IMR-90 (cell line): ENCODE measurements at regions not wholly inside any gene's neighbourhood (a gene's known extent, or its start where the extent isn't known, plus 50 kb on each side); places are given as distances from the start of the nearest gene placed in this dataset.
A peak's percentile ranks its signal among the peaks of the same experiment; 100 is the strongest.
"Not testable (repeated sequence)": the region's sequence is repeated elsewhere in the genome, so short reads cannot be mapped to it uniquely, and the experiment has no call there.

Experiments
- ATAC-seq: fragments of 200-7000 bp; cut with Tn5 transposase; 2 replicates; pipeline ENCODE4 v1.9.1; 2020; ENCODE audit warnings: low read depth, mild to moderate bottlenecking, moderate library complexity
- BruUV-seq: library from RNA; stranded (reverse); fragments of 400-500 nt; replicated peaks from 2 replicates; lab custom pipeline; 2021; lab: Mats Ljungman, UMichigan
- CTCF ChIA-PET: fragments of 300-600 bp; formaldehyde crosslinking; extraction: SDS; loops from one replicate; lab custom pipeline; 2021; ENCODE audit warnings: antibody characterized with exemption; lab: Yijun Ruan, JAX
- POLR2A ChIA-PET: fragments of 300-600 bp; sonication (Branson Sonifier 250); formaldehyde crosslinking; loops from one replicate; lab custom pipeline; 2022; ENCODE audit warnings: antibody characterized with exemption; ENCODE audit not compliant: unreplicated experiment; lab: Charles Lee
- DNase-seq: peaks from one replicate; pipeline ENCODE4 v3.0.0; 2013
- H2AFZ ChIP-seq: replicated peaks from 2 replicates; pipeline ENCODE3; 2013; ENCODE audit warnings: low read length, mild to moderate bottlenecking; ENCODE audit not compliant: poor library complexity
- H2AK5ac ChIP-seq: 2 replicates; pipeline ENCODE4 v1.6.1; 2013; ENCODE audit warnings: low read depth, low read length, inconsistent platforms
- H2AK9ac ChIP-seq: replicated peaks from 2 replicates; pipeline ENCODE3; 2013; ENCODE audit warnings: mild to moderate bottlenecking, low read depth, low read length, moderate library complexity; ENCODE audit not compliant: poor library complexity
- H2BK120ac ChIP-seq: 2 replicates; pipeline ENCODE4 v1.6.1; 2013; ENCODE audit warnings: low read depth, low read length, inconsistent platforms
- H2BK15ac ChIP-seq: 3 replicates; pipeline ENCODE4 v1.6.1; 2013; ENCODE audit warnings: low read depth, low read length, inconsistent platforms
- H2BK20ac ChIP-seq: 2 replicates; pipeline ENCODE4 v1.6.1; 2013; ENCODE audit warnings: low read depth, mild to moderate bottlenecking, inconsistent platforms, low read length, moderate library complexity
- H2BK5ac ChIP-seq: 2 replicates; pipeline ENCODE4 v1.6.1; 2013; ENCODE audit warnings: mild to moderate bottlenecking, low read depth, low read length, inconsistent platforms; ENCODE audit not compliant: poor library complexity, severe bottlenecking
- H3K14ac ChIP-seq: replicated peaks from 2 replicates; pipeline ENCODE4 v1.6.1; 2013; ENCODE audit warnings: low read depth, low read length, inconsistent platforms
- H3K18ac ChIP-seq: 2 replicates; pipeline ENCODE4 v1.6.1; 2013; ENCODE audit warnings: low read depth, low read length, control low read depth
- H3K23ac ChIP-seq: 2 replicates; pipeline ENCODE4 v1.6.1; 2013; ENCODE audit warnings: low read depth, low read length, inconsistent platforms
- H3K27ac ChIP-seq: 2 replicates; pipeline ENCODE4 v1.5.1; 2013; ENCODE audit warnings: mild to moderate bottlenecking, control low read depth, low read length; ENCODE audit not compliant: insufficient read depth
- H3K27me3 ChIP-seq: 2 replicates; pipeline ENCODE4 v1.6.1; 2013; ENCODE audit warnings: low read length; ENCODE audit not compliant: control insufficient read depth, insufficient read depth
- H3K36me3 ChIP-seq: 2 replicates; pipeline ENCODE4 v1.6.1; 2013; ENCODE audit warnings: low read length, mixed read lengths; ENCODE audit not compliant: control insufficient read depth, insufficient read depth
- H3K4ac ChIP-seq: 2 replicates; pipeline ENCODE4 v1.6.1; 2013; ENCODE audit warnings: low read depth, low read length, inconsistent platforms
- H3K4me1 ChIP-seq: 2 replicates; pipeline ENCODE4 v1.6.1; 2013; ENCODE audit warnings: low read length, mixed read lengths; ENCODE audit not compliant: control insufficient read depth, insufficient read depth
- H3K4me2 ChIP-seq: 2 replicates; pipeline ENCODE4 v1.6.1; 2013; ENCODE audit warnings: low read depth, mild to moderate bottlenecking, control low read depth, low read length, moderate library complexity
- H3K4me3 ChIP-seq: 2 replicates; pipeline ENCODE4 v1.5.1; 2013; ENCODE audit warnings: low read depth, mild to moderate bottlenecking, control low read depth, low read length, moderate library complexity; ENCODE audit not compliant: insufficient read depth
- H3K56ac ChIP-seq: 2 replicates; pipeline ENCODE4 v1.6.1; 2013; ENCODE audit warnings: low read length, inconsistent platforms; ENCODE audit not compliant: insufficient read depth; ENCODE audit errors: extremely low read depth
- H3K79me1 ChIP-seq, 2 experiments: 2 replicates each; pipeline ENCODE4 v1.6.1; 2013; ENCODE audit warnings: low read length in 2 of 2, inconsistent platforms in 1 of 2, low read depth in 1 of 2
- H3K9ac ChIP-seq: 2 replicates; pipeline ENCODE4 v1.6.1; 2013; ENCODE audit warnings: low read depth, low read length, control low read depth
- H3K9me1 ChIP-seq: 2 replicates; pipeline ENCODE4 v1.6.1; 2013; ENCODE audit warnings: low read length, inconsistent platforms; ENCODE audit not compliant: insufficient read depth
- H3K9me3 ChIP-seq: 2 replicates; pipeline ENCODE4 v1.6.1; 2013; ENCODE audit warnings: low read length; ENCODE audit not compliant: control insufficient read depth, insufficient read depth
- H4K20me1 ChIP-seq: 2 replicates; pipeline ENCODE4 v1.6.1; 2013; ENCODE audit warnings: low read length, inconsistent platforms; ENCODE audit not compliant: insufficient read depth
- H4K5ac ChIP-seq: 2 replicates; pipeline ENCODE4 v1.6.1; 2013; ENCODE audit warnings: mild to moderate bottlenecking, low read depth, low read length, control low read depth
- H4K8ac ChIP-seq, 2 experiments: 2 replicates each; pipeline ENCODE4 v1.6.1; 2013; ENCODE audit warnings: low read depth in 2 of 2, low read length in 2 of 2, control low read depth in 1 of 2, inconsistent platforms in 1 of 2
- H4K91ac ChIP-seq: 2 replicates; pipeline ENCODE4 v1.6.1; 2013; ENCODE audit warnings: low read depth, low read length, inconsistent platforms; ENCODE audit not compliant: insufficient read depth
- BHLHE40 ChIP-seq: fragments of 150-350 bp; IDR thresholded peaks from 2 replicates; pipeline ENCODE4 v1.6.1; 2016; ENCODE audit warnings: mild to moderate bottlenecking, low read depth, low read length
- MAFK ChIP-seq: IDR thresholded peaks from 2 replicates; pipeline ENCODE4 v1.6.1; 2012; ENCODE audit warnings: low read depth, low read length, improper control_type of control experiment
- WGBS, 2 experiments: methylation state at CpG; one replicate each; pipeline versions ENCODE4 v1.1.5 to v1.1.7; 2013; ENCODE audit warnings: missing lambda C conversion rate in 2 of 2; ENCODE audit not compliant: insufficient read length in 1 of 2; ENCODE audit errors: extremely low coverage in 2 of 2; 5-methylcytosine and 5-hydroxymethylcytosine counted together
- dilution Hi-C: fragments of 300-500 bp; cut with HindIII; formaldehyde crosslinking; loops from one replicate; pipeline ENCODE4 v1.14.3; 2018; ENCODE audit warnings: low sequenced_read_pairs; ENCODE audit not compliant: unreplicated experiment
- in situ Hi-C: fragments of 300-500 bp; cut with MboI; formaldehyde crosslinking; loops from 3 replicates; pipeline ENCODE4 v1.14.3; 2019; ENCODE audit warnings: low sequenced_read_pairs, inconsistent platforms, mixed read lengths
- intact Hi-C: fragments of 100-400 bp; cut with micrococcal nuclease; formaldehyde crosslinking; loops from 2 replicates; pipeline ENCODE4 v1.10.0; 2022

GRCh38 chr7:65285906-65286864, 87.5 kb upstream of the ZNF92 start:
- Histone ChIP-seq H3K4me2 (no peak overlapping the region), H2BK15ac (no peak overlapping the region), H4K5ac (no peak overlapping the region), H3K27me3 (no peaks in the 10 kb centered on the region), H3K56ac (no peak overlapping the region), H3K79me1 (no peaks in the 10 kb centered on the region), H3K14ac (no peak overlapping the region), H2BK5ac (no peak overlapping the region), H4K20me1 (no peaks in the 10 kb centered on the region), H4K91ac (no peak overlapping the region), H3K4me3 (no peak overlapping the region), H3K4me1 (no peaks in the 10 kb centered on the region), H3K9ac (no peak overlapping the region), H3K27ac (no peak overlapping the region), H3K4ac (no peak overlapping the region), H3K9me3 (no peaks in the 10 kb centered on the region), H2AK9ac (no peak overlapping the region), H2AFZ (no peak overlapping the region), H4K8ac (no peak overlapping the region), H2BK120ac (no peak overlapping the region), H3K18ac (no peak overlapping the region), H2BK20ac (no peak overlapping the region), H2AK5ac (no peak overlapping the region), H3K23ac (no peak overlapping the region), H3K36me3 (no peaks in the 10 kb centered on the region), H3K9me1 (no peaks in the 10 kb centered on the region)
- intact Hi-C loops: no loop called here
- DNase-seq: no peak
- TF ChIP-seq BHLHE40 (no peak), MAFK (peak; percentile 96)
- POLR2A ChIA-PET: no interaction called here
- dilution Hi-C loops: no loop called here
- no CpG with 5 or more reads among the region's 3 CpGs for WGBS, 2 experiments
- in situ Hi-C loops: no loop called here
- CTCF ChIA-PET: interaction anchor here (0.7 kb wide), 1 partner anchor 12 kb away, joined by 3 read pairs; no protein-coding TSS in a partner anchor
- ATAC-seq: no peak
- no TSS peak for BruUV-seq

DNA sequence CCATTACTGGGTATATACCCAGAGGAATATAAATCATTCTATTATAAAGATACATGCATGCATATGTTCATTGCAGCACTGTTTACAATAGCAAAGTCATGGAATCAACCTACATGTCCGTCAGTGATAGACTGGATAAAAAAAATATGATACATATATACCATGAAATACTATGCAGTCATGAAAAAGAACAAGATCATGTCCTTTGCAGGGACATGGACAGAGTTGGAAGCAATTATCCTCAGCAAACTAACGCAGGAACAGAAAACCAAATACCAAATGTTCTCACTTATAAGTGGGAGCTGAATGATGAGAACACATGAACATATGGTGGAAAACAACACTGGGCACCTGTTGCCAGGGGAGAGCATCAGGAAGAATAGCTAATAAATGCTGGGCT, 88.4 kb upstream of the ZNF92 start:
- H2BK20ac ChIP-seq, H4K20me1 ChIP-seq, H3K9me3 ChIP-seq, H3K9ac ChIP-seq, H2BK5ac ChIP-seq, H3K27me3 ChIP-seq, H3K4ac ChIP-seq, H2BK15ac ChIP-seq, H3K4me2 ChIP-seq, H3K56ac ChIP-seq, H2AK9ac ChIP-seq, H3K4me1 ChIP-seq, H2AK5ac ChIP-seq, H3K4me3 ChIP-seq, H3K36me3 ChIP-seq, H3K27ac ChIP-seq, intact Hi-C loops, ATAC-seq, H3K9me1 ChIP-seq, in situ Hi-C loops, H2BK120ac ChIP-seq, CTCF ChIA-PET, DNase-seq, dilution Hi-C loops, H3K18ac ChIP-seq, H4K8ac ChIP-seq, H3K14ac ChIP-seq, POLR2A ChIA-PET, H3K79me1 ChIP-seq, H4K91ac ChIP-seq, H3K23ac ChIP-seq, H4K5ac ChIP-seq, H2AFZ ChIP-seq, BruUV-seq: not testable (repeated sequence)
- no CpG with 5 or more reads among the region's 2 CpGs for WGBS, 2 experiments
